SU-DHL-6 (cell line): ENCODE measurements at regions not wholly inside any gene's neighbourhood (a gene's known extent, or its start where the extent isn't known, plus 50 kb on each side); places are given as distances from the start of the nearest gene placed in this dataset.

Experiments
- EZH2phosphoT487 ChIP-seq: fragments of 200-600 bp; sonication (generic), shearing (Covaris generic); conservative IDR thresholded peaks from 2 replicates; pipeline ENCODE4 v1.6.1; 2018; ENCODE audit warnings: mild to moderate bottlenecking, antibody characterized with exemption, low read length, moderate library complexity, mixed read lengths
- TF ChIP-seq, protein P1 (sequence below): fragments of 200-600 bp; sonication (generic); IDR thresholded peaks from one replicate; pipeline ENCODE4 v1.5.1; 2017; ENCODE audit warnings: antibody characterized with exemption, mild to moderate bottlenecking, low read length, moderate library complexity; ENCODE audit not compliant: insufficient read depth, poor library complexity, severe bottlenecking

DNA sequence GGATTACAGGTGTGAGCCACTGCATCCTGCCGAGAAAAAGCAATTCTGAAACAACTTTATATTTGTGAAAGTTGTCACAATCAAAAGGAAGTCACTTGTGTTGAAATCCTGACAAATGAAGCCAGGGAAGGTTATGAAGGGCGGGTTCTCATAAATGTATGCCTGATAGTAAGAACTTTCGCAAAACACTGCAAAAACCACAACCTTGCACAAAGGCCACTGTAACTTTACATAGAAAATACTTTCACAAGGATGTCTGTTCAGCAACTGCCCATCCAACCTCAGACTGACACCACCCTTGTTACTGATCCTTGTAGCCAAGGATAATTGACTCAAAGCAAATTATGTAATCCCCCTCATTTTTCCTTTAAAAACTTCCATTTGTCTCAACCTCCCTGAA lies 90.6 kb downstream of the SLC4A3 start:
- TF ChIP-seq, protein P1, sequence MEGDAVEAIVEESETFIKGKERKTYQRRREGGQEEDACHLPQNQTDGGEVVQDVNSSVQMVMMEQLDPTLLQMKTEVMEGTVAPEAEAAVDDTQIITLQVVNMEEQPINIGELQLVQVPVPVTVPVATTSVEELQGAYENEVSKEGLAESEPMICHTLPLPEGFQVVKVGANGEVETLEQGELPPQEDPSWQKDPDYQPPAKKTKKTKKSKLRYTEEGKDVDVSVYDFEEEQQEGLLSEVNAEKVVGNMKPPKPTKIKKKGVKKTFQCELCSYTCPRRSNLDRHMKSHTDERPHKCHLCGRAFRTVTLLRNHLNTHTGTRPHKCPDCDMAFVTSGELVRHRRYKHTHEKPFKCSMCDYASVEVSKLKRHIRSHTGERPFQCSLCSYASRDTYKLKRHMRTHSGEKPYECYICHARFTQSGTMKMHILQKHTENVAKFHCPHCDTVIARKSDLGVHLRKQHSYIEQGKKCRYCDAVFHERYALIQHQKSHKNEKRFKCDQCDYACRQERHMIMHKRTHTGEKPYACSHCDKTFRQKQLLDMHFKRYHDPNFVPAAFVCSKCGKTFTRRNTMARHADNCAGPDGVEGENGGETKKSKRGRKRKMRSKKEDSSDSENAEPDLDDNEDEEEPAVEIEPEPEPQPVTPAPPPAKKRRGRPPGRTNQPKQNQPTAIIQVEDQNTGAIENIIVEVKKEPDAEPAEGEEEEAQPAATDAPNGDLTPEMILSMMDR: no peak
- no peak for TF ChIP-seq EZH2phosphoT487
